Activated B cell treated with CpG ODN at 0.5 μM for 24 hours (primary cell): ENCODE measurements at regions not wholly inside any gene's neighbourhood (a gene's known extent, or its start where the extent isn't known, plus 50 kb on each side); places are given as distances from the start of the nearest gene placed in this dataset.

Source experiments
- ATAC-seq: fragments of 200-7000 bp; cut with Tn5 transposase; one replicate; pipeline ENCODE4 v1.10.0; 2021; ENCODE audit warnings: low read depth, mild to moderate bottlenecking, moderate library complexity
- CTCF ChIA-PET: fragments of 350-600 bp; sonication (Branson Sonifier 250); formaldehyde crosslinking; loops from one replicate; lab custom pipeline; 2021; ENCODE audit warnings: antibody characterized with exemption; lab: Charles Lee
- POLR2A ChIA-PET: fragments of 350-600 bp; sonication (Branson Sonifier 250); formaldehyde crosslinking; loops from one replicate; lab custom pipeline; 2021; ENCODE audit warnings: antibody characterized with exemption; lab: Charles Lee
- DNase-seq: peaks from one replicate; pipeline ENCODE4 v3.0.0; 2022
- H3K27ac Mint-ChIP-seq: one replicate; pipeline ENCODE4 v1.8.0; 2020; ENCODE audit warnings: mixed read lengths
- H3K27me3 Mint-ChIP-seq: one replicate; pipeline ENCODE4 v1.8.0; 2021; ENCODE audit warnings: mixed read lengths
- H3K36me3 Mint-ChIP-seq: one replicate; pipeline ENCODE4 v1.8.0; 2021; ENCODE audit warnings: low read depth, mixed read lengths
- H3K4me1 Mint-ChIP-seq: one replicate; pipeline ENCODE4 v1.8.0; 2021; ENCODE audit warnings: mixed read lengths
- H3K4me3 Mint-ChIP-seq: one replicate; pipeline ENCODE4 v1.8.0; 2020; ENCODE audit warnings: mild to moderate bottlenecking, mixed read lengths
- H3K9me3 Mint-ChIP-seq: one replicate; pipeline ENCODE4 v1.8.0; 2020; ENCODE audit warnings: mixed read lengths
- CTCF ChIP-seq: fragments of 200-600 bp; IDR thresholded peaks from one replicate; pipeline ENCODE4 v1.8.0; 2022; ENCODE audit warnings: antibody characterized with exemption, mild to moderate bottlenecking
- intact Hi-C: fragments of 100-400 bp; cut with micrococcal nuclease; formaldehyde crosslinking; loops from one replicate; pipeline ENCODE4 v1.15.1; 2024

- DNase-seq (no peak), ATAC-seq (no peak)
- no peaks in the 10 kb centered on the region for H3K9me3 Mint-ChIP-seq
- no peaks in the 10 kb centered on the region for H3K36me3 Mint-ChIP-seq
- ChIA-PET POLR2A (no interaction called here), CTCF (no interaction called here)
- H3K4me3 Mint-ChIP-seq, result no peak overlapping the region
- H3K27me3 Mint-ChIP-seq, result no peaks in the 10 kb centered on the region
- H3K4me1 Mint-ChIP-seq, result no peaks in the 10 kb centered on the region
- no peak for TF ChIP-seq CTCF
- intact Hi-C loops, result no loop called here
- H3K27ac Mint-ChIP-seq, result no peak overlapping the region
Measured at GRCh38 chr9:106700676-106701075, 162.3 kb upstream of the ZNF462 start.

- Mint-ChIP-seq H3K4me1 (no peaks in the 10 kb centered on the region), H3K9me3 (no peaks in the 10 kb centered on the region), H3K27ac (no peak overlapping the region), H3K4me3 (no peak overlapping the region), H3K27me3 (no peaks in the 10 kb centered on the region), H3K36me3 (no peaks in the 10 kb centered on the region)
- ChIA-PET CTCF (no interaction called here), POLR2A (no interaction called here)
- intact Hi-C loops, result no loop called here
- DNase-seq, result no peak
- TF ChIP-seq CTCF, result no peak
- ATAC-seq, result no peak
Measured at GRCh38 chr9:106701611-106702010, 161.4 kb upstream of the ZNF462 start.

GRCh38 chr9:106704056-106704615 is 158.8 kb upstream of the ZNF462 start:
- Mint-ChIP-seq H3K4me1 (no peaks in the 10 kb centered on the region), H3K27me3 (no peaks in the 10 kb centered on the region), H3K9me3 (no peaks in the 10 kb centered on the region), H3K4me3 (no peak overlapping the region), H3K27ac (no peak overlapping the region), H3K36me3 (no peaks in the 10 kb centered on the region)
- ChIA-PET CTCF (no interaction called here), POLR2A (no interaction called here)
- intact Hi-C loops, result no loop called here
- no peak for TF ChIP-seq CTCF
- ATAC-seq (no peak), DNase-seq (no peak)

GRCh38 chr9:106707291-106707690 is 155.7 kb upstream of the ZNF462 start:
- Mint-ChIP-seq H3K4me3 (no peak overlapping the region), H3K27me3 (no peaks in the 10 kb centered on the region), H3K4me1 (no peaks in the 10 kb centered on the region), H3K9me3 (no peaks in the 10 kb centered on the region), H3K27ac (no peak overlapping the region), H3K36me3 (no peaks in the 10 kb centered on the region)
- CTCF ChIA-PET, result no interaction called here
- ATAC-seq (no peak), DNase-seq (no peak)
- TF ChIP-seq CTCF, result no peak
- intact Hi-C loops, result no loop called here
- POLR2A ChIA-PET, result no interaction called here

GRCh38 chr9:106707738-106708474 is 155.1 kb upstream of the ZNF462 start:
- Mint-ChIP-seq H3K4me3 (no peak overlapping the region), H3K9me3 (no peaks in the 10 kb centered on the region), H3K36me3 (no peaks in the 10 kb centered on the region), H3K27ac (no peak overlapping the region), H3K4me1 (no peaks in the 10 kb centered on the region), H3K27me3 (no peaks in the 10 kb centered on the region)
- ChIA-PET POLR2A (no interaction called here), CTCF (no interaction called here)
- ATAC-seq (no peak), DNase-seq (no peak)
- intact Hi-C loops, result no loop called here
- TF ChIP-seq CTCF, result no peak
